Brain microvascular endothelial cell (primary cell): ENCODE measurements at regions not wholly inside any gene's neighbourhood (a gene's known extent, or its start where the extent isn't known, plus 50 kb on each side); places are given as distances from the start of the nearest gene placed in this dataset.

Source experiments
- DNase-seq: peaks from one replicate; pipeline ENCODE4 v3.0.0-alpha.2; 2020
- H3K27ac ChIP-seq: fragments of 250-450 bp; sonication (Bioruptor Pico); 2 replicates; pipeline ENCODE4 v1.5.1; 2020; ENCODE audit warnings: mild to moderate bottlenecking, moderate library complexity
- H3K27me3 ChIP-seq: fragments of 250-450 bp; sonication (Bioruptor Pico); replicated peaks from 2 replicates; pipeline ENCODE4 v1.5.1; 2020; ENCODE audit warnings: mild to moderate bottlenecking
- H3K36me3 ChIP-seq: fragments of 250-450 bp; sonication (Bioruptor Pico); replicated peaks from 2 replicates; pipeline ENCODE4 v1.5.1; 2020; ENCODE audit warnings: mild to moderate bottlenecking
- H3K4me3 ChIP-seq: 2 replicates; pipeline ENCODE4 v1.5.1; 2011; ENCODE audit warnings: low read depth, mild to moderate bottlenecking, control low read depth, low read length, moderate library complexity
- in situ Hi-C: cut with HindIII; loops from 2 replicates; pipeline ENCODE4 v1.10.0; 2017; ENCODE audit warnings: low sequenced_read_pairs, low pct_ligation_motif_present
- TF ChIP-seq, protein P1 (sequence below): IDR thresholded peaks from 2 replicates; pipeline ENCODE4 v1.5.1; 2011; ENCODE audit warnings: low read depth, mild to moderate bottlenecking, moderate library complexity, low read length, control low read depth, inconsistent platforms; ENCODE audit errors: missing control alignments

DNA sequence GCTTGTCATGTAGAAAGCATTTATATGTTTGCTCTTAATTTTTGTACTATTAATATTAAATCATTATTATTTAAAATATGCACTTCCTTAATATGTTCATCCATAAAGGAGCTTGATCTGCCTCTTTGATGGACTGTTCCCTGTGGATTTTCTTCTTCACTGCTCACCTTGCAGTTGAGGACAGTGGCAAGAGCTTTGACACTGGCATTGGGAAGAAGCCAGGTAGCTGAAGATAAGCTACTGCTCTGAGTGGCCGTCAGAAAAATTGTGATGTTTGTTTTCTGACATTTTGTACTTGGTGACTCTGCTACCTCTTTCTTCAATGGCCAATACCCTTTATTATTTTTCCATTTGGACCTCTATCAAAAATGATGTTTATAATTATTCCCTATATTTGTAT lies 349.4 kb upstream of the NOVA1 start:
- TF ChIP-seq, protein P1, sequence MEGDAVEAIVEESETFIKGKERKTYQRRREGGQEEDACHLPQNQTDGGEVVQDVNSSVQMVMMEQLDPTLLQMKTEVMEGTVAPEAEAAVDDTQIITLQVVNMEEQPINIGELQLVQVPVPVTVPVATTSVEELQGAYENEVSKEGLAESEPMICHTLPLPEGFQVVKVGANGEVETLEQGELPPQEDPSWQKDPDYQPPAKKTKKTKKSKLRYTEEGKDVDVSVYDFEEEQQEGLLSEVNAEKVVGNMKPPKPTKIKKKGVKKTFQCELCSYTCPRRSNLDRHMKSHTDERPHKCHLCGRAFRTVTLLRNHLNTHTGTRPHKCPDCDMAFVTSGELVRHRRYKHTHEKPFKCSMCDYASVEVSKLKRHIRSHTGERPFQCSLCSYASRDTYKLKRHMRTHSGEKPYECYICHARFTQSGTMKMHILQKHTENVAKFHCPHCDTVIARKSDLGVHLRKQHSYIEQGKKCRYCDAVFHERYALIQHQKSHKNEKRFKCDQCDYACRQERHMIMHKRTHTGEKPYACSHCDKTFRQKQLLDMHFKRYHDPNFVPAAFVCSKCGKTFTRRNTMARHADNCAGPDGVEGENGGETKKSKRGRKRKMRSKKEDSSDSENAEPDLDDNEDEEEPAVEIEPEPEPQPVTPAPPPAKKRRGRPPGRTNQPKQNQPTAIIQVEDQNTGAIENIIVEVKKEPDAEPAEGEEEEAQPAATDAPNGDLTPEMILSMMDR = no peak
- Histone ChIP-seq H3K27me3 (no peaks in the 10 kb centered on the region), H3K27ac (no peak overlapping the region), H3K4me3 (no peak overlapping the region), H3K36me3 (no peaks in the 10 kb centered on the region)
- DNase-seq = no peak
- in situ Hi-C loops = no loop called here

DNA sequence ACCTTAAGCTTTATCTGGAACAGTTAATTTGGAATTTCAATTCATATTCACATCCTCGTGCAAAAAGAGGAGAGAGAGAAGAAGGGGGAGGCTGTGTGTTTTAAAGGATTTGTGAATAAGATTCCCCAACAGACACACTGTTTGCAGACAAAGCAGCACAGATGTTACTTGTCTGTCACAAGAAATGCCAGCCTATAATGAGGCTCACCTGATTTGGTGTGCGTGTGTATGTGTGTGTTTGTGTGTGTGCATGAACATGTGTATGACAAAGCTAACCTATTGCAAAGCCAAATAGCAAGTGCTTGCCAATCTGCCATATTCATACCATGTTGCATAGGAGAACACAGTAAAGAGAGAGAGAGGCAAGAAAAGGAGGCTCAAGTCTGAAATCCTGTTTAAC lies 361.6 kb upstream of the NOVA1 start:
- no peak overlapping the region for H3K27ac ChIP-seq
- H3K27me3 ChIP-seq = no peaks in the 10 kb centered on the region
- no peak for DNase-seq
- in situ Hi-C loops = no loop called here
- no peaks in the 10 kb centered on the region for H3K36me3 ChIP-seq
- TF ChIP-seq, protein P1 = no peak
- no peak overlapping the region for H3K4me3 ChIP-seq

DNA sequence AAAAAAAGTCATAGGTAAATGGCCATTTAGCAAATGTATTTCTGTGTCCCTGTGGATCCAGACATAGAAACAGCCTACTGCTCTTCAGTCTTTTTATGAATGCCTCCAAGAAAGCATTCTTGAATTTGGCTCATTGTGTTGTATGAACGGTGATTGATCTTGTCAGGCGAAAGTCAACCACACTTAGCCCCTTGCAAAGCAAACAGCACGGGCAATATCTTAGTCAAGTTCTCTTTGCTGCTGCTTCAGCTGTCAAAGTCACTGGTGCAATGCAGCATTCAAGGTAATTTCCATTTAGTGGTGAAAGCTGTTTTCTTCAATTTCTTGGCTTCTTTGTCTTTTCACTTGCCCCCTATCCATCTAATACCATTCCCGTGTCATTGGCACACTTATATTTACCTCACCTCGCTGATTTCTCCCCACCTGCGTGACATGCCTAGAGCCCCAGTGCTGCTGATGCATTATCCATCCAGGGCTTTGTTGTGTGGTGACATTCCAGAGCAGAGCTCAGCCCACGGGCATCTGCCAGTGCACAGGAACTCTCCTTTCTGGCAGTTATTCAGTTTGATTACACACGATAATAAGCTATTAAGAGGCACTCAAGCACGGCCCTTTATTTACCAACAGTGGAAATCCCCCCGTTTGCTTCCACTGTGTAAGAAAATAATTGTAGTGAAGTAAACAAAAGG lies 362.3 kb upstream of the NOVA1 start:
- H3K4me3 ChIP-seq = no peak overlapping the region
- H3K27ac ChIP-seq = no peak overlapping the region
- H3K36me3 ChIP-seq = no peaks in the 10 kb centered on the region
- no peak for DNase-seq
- H3K27me3 ChIP-seq = no peaks in the 10 kb centered on the region
- in situ Hi-C loops = no loop called here
- TF ChIP-seq, protein P1 = no peak

DNA sequence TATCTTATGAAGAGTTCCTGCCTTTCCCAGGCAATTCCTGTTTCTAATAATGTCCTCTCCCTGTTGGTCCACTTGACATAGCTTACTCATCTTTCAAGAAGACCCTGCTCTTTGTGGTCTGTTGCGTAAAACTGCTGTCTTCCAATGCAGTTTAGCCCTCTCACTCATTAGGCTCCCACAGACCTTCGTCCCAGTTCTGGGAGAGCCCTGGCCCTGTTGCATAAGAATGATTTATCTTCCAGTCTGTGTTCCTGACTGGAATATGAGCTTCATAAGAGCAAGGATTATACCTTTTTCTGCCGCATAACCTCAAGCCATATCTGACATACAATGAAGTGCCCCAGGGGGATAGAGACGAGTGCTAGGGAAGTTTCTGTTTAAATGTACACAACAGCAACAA lies 365.9 kb upstream of the NOVA1 start:
- Histone ChIP-seq H3K4me3 (no peak overlapping the region), H3K27me3 (no peaks in the 10 kb centered on the region), H3K27ac (no peak overlapping the region), H3K36me3 (no peaks in the 10 kb centered on the region)
- TF ChIP-seq, protein P1 = no peak
- DNase-seq = no peak
- in situ Hi-C loops = no loop called here

DNA sequence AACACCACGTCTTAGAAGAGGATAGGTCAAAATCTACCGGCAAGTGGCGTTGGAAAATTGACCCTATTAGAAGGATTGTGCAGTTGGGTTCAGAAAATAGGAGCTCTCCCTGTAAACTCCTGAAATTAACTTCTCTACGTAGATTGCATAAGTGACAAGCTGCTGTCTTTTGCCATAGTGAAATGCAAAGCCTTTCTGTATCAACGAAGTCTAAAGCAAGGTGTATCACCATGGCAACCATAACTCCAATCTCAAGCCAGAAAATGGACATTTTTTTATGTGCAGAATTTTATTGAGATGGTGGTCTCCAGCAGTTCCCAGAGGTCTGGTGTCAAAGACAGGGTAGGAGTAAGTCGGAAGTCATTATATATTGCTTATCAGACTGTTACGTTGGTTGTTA lies 367.7 kb upstream of the NOVA1 start:
- in situ Hi-C loops = no loop called here
- H3K4me3 ChIP-seq = no peak overlapping the region
- H3K27me3 ChIP-seq = no peaks in the 10 kb centered on the region
- DNase-seq = no peak
- no peaks in the 10 kb centered on the region for H3K36me3 ChIP-seq
- TF ChIP-seq, protein P1 = no peak
- H3K27ac ChIP-seq = no peak overlapping the region

DNA sequence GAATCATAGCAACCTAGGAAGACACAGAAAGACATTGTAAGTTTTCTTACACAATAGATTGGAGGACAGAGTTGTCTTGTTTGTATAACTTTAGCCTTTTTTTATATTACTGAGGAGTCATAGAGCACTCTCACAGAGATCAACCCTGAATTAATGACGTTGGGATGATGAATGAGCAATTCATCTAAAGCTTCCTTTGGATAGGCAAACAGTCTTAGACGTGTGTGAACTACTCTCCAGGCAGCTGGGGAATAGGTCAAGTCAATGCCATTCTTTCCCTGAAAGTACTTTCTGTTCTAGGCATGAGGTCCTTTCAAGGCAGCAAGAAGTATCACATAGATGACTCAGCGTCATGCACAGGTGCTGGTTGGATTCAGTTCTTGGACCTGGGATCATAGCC lies 369.1 kb upstream of the NOVA1 start:
- H3K36me3 ChIP-seq = no peaks in the 10 kb centered on the region
- TF ChIP-seq, protein P1 = no peak
- no peak for DNase-seq
- in situ Hi-C loops = no loop called here
- no peak overlapping the region for H3K27ac ChIP-seq
- no peak overlapping the region for H3K4me3 ChIP-seq
- no peaks in the 10 kb centered on the region for H3K27me3 ChIP-seq
